SHP77 (cell line): ENCODE measurements at regions not wholly inside any gene's neighbourhood (a gene's known extent, or its start where the extent isn't known, plus 50 kb on each side); places are given as distances from the start of the nearest gene placed in this dataset.
"Not testable (repeated sequence)": the region's sequence is repeated elsewhere in the genome, so short reads cannot be mapped to it uniquely, and the experiment has no call there.

Experiments used
- DNase-seq, 2 experiments: peaks; one replicate each; lab custom pipeline; 2025; lab: John Stamatoyannopoulos, UW

GRCh38 chr3:5476403-5476802, 288.9 kb downstream of the EDEM1 start:
- DNase-seq, result no peak

DNA sequence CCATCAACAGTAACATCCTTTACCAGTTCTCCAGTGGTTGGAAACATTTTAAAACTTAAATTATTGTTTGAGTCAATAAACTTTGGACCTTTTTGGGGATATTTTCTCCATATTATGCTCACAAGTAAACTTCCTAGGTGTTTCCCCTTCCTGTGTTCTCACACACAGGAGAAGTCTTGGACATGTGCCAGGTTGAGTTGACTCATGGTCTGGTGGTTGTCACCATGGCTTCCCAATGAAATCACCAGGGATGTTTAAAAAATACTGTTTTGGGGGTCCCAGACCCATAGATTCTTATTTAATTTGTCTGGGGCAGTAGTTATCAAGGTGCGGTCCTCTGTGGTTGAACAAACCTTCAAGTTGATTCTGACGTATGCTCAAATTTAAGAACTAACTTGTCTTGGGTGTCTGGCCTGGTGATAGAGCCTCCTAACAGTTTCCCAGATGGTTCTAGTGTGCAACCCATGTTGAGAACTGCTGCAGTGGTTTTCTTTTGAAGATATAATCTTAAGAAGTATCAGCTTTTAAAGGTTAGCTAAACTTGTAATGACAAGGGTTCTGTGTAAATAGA, 291.8 kb downstream of the EDEM1 start:
- peak in 1 of 2 experiments; percentile 5 for DNase-seq

GRCh38 chr3:5480190-5480589, 292.7 kb downstream of the EDEM1 start:
- no peak for DNase-seq

DNA sequence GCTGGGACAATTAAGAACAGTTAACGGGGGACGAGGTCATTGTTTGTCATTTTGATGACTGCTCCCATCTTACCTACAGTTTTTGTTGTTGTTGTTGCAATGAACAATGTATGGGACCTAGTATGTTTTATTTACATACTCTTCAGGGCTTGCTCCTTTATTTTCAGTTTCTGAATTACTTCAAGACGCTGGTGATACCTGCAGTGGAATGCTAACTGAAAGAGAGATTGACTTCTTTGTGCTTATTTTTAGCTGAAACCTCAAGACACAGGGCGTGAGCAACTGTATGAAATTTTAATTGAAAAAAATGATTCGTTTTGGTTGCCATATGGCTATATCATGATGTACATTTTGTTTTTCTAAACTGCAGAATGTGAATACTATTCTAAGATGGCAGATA, 297.9 kb downstream of the EDEM1 start:
- DNase-seq, result no peak

GRCh38 chr3:5488771-5489170, 301.3 kb downstream of the EDEM1 start:
- DNase-seq, result no peak

GRCh38 chr3:5489536-5489935, 302.0 kb downstream of the EDEM1 start:
- DNase-seq, result no peak

GRCh38 chr3:5494905-5495519, 307.5 kb downstream of the EDEM1 start:
- DNase-seq, result no peak

GRCh38 chr3:5497497-5497896, 310.0 kb downstream of the EDEM1 start:
- no peak for DNase-seq

DNA sequence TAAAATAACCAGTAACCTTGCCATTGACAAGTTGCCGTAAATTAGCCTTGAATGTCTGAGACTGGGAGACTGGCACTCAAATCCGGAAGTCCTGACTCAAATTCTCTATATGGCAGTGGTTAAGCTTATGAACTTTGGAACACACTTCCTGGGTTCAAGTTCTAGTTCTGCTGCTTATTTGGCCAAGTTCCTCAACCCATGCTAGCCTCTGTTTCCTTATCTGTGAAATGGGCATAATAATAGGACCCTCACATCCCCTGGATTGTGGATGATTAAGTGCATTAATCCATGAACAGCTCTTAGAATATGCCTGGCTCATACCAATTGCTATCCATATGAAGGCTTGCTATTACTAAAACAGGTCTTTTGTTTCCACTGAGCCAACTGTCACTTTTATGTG, 311.5 kb downstream of the EDEM1 start:
- DNase-seq, result no peak

DNA sequence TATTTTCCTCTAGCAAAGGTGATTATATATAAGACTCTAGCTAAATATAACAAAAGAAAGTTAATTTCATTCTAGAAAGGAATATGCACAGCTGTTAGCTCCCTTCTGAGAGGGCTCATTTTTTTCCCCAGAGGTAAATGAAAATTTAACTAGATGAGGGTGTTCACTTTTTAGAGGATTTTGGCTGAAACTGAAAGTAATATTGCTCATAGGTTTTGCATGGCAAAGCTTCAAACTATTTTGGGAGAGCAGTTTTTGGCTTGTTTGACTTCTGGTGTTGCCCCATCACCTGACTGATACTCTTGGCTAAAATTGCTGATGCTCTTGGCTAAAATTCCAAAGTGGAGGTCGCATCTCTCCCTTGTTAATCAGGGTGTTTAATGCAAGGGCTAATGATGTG, 311.9 kb downstream of the EDEM1 start:
- no peak for DNase-seq

DNA sequence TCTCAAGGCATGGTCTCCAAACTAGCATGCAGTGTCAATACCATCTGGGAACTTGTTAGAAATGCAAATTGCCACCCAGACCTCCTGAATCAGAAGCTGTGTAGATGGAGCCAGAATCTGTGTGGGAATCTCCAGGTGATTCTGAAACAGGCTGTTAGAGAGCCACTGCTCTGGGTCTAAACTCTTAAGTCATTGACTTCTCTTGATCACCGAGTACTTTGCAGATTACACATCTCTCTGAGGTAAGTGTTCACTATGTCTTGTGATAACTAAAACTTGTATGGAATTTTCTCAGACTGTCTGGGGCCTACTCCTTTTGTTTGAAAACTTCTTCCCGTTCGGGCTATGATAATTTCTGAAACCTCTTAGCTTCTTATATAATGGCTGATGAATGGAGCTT, 315.6 kb downstream of the EDEM1 start:
- DNase-seq, result no peak

GRCh38 chr3:5504135-5504534, 316.6 kb downstream of the EDEM1 start:
- DNase-seq, result no peak

GRCh38 chr3:5505163-5505562, 317.7 kb downstream of the EDEM1 start:
- DNase-seq, result no peak

GRCh38 chr3:5505997-5506396, 318.5 kb downstream of the EDEM1 start:
- no peak for DNase-seq

- not testable (repeated sequence) for DNase-seq
These were observed 321.4 kb downstream of the EDEM1 start for GRCh38 chr3:5508860-5509259.

DNA sequence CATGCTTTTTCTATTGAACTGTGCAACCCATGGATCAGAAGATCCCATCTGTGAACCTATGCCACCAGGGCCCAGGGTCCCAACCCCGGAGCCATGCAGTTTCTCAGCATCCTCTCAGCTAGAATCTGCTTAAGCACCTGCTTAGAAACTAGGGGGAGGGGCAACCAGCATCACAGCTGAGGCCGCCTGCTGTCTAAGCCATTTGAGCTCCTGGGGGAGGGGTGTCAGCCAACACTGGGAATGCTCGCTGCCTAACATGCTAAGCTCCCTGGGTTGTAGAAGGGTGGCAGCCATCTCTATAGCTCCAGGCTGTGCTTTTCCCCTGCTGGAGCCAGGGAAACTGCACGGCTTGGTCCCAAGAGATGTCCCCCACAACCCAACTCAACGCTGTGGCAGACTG, 322.8 kb downstream of the EDEM1 start:
- no peak for DNase-seq

DNA sequence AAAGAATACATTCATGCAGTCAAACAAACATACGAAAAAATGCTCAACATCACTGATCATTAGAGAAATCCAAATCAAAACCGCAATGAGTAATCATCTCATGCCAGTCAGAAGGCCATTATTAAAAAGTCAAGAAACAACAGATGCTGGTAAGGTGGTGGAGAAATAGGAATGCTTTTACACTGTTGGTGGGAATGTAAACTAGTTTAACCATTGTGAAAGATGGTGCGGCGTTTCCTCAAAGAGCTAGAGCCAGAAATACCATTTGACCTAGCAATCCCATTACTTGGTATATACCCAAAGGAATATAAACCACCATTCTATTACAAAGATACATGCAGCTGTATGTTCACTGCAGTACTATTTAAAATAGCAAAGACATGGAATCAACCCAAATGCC, 330.4 kb downstream of the EDEM1 start:
- no peak for DNase-seq

- no peak for DNase-seq
These were observed 332.7 kb downstream of the EDEM1 start for GRCh38 chr3:5520237-5520636.

GRCh38 chr3:5523125-5523524, 335.6 kb downstream of the EDEM1 start:
- no peak for DNase-seq

DNA sequence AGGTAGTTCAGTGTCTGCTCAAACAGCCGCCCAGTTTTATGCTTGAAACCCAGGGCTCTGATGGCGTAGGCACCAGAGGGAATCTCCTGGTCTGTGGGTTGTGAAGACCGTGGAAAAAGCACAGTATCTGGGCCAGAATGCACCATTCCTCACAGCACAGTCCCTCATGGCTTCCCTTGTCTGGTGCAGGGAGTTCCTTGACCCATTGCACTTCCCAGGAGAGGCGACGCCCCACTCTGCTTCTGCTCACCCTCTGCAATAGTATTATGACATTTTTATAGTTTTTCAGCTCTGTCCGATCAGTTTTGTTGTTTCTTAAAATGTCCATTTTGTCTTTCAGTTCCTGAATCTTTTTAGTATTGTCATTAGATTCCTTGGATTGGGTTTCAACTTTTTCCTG, 343.5 kb downstream of the EDEM1 start:
- no peak for DNase-seq

DNA sequence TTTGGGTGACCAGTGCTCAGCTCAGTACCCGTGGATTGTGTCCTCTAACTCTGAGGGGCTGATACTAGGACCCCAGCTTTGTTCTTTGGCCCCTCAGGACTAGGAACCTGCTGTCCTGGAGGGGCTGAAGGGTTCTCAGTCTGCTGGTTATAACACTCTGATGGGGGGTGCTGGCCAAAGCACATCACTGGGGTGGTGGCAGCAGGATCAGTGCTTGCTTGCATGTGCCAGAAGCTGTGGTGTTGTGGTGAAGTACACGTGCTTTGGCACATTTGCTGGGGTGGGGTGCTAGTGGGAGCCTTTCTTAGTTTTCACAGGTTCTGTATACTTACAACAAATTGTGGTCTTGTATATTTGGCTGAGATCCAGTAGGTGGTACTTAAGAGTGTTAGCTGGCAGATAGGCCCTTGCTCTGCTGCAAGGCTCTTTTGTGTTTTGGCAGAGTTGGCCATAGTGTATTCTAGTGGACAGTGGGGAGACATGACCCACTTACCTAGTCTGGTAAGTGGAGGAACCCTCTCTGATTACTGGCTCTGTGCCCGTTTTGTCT, 344.3 kb downstream of the EDEM1 start:
- DNase-seq, result no peak

- DNase-seq, result no peak
These were observed 353.0 kb downstream of the EDEM1 start for GRCh38 chr3:5540532-5540931.

- DNase-seq, result no peak
These were observed 355.0 kb downstream of the EDEM1 start for GRCh38 chr3:5542472-5542871.

GRCh38 chr3:5543047-5543446, 355.5 kb downstream of the EDEM1 start:
- DNase-seq, result no peak
